GM19397 (cell line): ENCODE measurements at regions not wholly inside any gene's neighbourhood (a gene's known extent, or its start where the extent isn't known, plus 50 kb on each side); places are given as distances from the start of the nearest gene placed in this dataset.
"Not testable (repeated sequence)": the region's sequence is repeated elsewhere in the genome, so short reads cannot be mapped to it uniquely, and the experiment has no call there.

ENCODE experiments used
- ATAC-seq: cut with Tn5 transposase; IDR thresholded peaks from one replicate; pipeline ENCODE4 v1.9.1; 2021; ENCODE audit warnings: mild to moderate bottlenecking, moderate library complexity; ENCODE audit not compliant: unreplicated experiment

DNA sequence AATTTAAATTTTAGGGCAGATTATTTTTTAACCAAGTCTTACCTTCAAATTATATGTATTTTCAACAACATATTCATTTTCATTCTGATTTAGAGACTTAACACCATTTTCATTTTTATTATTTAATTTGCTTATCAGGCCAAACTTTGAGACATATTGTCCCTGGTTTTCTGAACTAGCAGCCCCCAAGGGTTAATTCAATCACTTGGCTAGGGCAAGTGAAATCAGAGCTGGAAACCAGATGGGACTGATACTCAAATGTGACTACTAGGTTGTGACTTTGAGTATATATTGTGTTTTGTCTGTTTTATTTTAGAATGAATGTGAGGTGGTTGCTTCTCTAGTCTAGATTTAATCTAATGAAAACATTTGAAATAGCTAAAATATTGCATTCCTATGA, 198.9 kb upstream of the PTGFR start:
- ATAC-seq = no peak

DNA sequence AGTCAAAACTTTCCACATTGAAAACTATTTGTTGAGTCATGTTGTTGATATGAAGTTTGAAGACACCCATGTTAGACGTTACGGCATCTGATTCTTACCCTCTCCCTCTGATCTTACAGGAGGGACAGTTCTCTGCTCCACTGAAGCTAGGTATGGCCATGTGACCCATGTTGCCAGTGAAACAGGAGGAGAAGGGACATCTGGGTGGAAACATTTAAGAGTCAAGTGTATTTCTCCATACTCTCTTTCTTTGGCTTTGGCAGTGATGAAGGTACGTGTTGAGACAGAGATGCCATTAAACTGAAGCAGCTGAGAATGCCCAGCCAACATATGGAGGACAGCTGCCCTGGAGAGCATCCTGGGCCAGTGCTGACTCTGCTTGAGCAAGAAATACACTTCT, 198.4 kb upstream of the PTGFR start:
- no peak for ATAC-seq

DNA sequence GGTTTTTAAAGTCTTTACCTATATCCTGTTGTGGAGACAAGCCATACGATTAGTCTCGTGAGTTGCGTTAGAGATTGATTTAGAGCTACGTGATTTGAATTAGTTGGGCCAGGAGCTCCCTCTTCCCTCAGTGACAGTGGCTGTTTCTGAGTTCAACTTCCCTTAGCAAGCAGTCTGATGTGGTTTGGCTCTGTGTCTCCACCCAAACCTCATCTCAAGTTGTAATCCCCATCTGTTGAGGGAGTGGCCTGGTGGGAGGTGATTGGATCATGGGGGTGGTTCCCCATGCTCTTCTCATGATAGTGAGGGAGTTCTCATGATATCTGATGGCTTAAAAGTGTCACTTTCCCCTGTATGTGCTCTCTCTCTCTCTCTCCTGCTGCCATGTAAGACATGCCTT, 192.9 kb upstream of the PTGFR start:
- no peak for ATAC-seq

DNA sequence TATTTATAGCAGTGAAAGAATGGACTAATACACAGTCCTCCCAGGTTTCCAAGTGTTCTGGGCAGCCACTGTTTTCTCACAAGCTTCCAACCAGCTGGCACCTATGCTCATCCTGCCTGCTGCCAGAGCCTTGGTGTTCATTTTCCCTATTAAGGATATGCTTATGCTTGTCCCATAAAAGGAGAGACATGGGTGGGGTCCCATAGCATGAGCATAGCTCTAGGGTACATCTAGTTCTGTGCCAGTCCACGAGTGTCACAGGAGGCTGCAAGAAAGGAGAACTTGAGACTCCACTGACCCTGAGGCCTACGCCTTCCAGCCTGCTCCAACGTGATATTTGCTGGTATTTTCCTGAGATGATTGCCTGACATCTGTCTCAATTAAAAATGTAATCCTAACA, 192.4 kb upstream of the PTGFR start:
- ATAC-seq = no peak

DNA sequence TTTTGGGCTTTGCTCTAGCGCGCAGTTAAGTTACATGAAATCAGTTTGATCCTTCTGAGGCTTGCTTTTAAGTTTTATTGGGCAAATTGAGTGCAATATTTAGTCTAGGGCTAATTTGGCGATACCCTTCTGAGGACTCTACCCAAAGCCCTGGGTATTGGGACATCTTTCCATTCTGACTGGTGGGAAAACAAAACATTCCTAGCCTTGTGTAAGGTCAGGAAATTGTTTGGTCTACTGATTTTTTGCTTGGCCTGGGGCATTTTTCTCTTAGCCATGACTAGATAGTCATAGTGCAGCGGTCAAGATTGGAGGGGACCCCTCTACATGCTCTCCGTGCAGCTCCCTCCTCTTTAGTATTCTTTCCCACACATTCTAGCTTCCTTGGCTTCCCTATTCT, 189.6 kb upstream of the PTGFR start:
- no peak for ATAC-seq

DNA sequence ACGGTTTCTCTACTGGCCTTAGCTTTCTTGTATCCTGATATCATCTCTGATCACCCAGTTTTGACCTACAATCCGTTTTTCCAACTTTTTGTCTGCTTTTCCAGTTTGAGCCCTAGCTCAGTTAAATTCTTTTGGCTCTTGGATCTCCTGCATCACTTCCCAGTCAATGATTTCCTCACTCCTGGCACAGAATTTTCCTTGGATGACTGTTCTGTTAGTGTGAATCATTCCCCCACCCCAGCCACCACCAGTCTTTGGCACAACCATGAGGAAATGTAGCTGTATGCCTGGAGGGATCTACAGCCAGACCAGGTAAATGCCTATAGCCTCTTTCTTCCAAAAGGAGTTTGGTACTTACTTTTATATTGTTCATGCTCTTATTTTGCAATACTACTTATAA, 187.2 kb upstream of the PTGFR start:
- ATAC-seq = no peak

GRCh38 chr1:78304341-78304740, 186.4 kb upstream of the PTGFR start:
- no peak for ATAC-seq

DNA sequence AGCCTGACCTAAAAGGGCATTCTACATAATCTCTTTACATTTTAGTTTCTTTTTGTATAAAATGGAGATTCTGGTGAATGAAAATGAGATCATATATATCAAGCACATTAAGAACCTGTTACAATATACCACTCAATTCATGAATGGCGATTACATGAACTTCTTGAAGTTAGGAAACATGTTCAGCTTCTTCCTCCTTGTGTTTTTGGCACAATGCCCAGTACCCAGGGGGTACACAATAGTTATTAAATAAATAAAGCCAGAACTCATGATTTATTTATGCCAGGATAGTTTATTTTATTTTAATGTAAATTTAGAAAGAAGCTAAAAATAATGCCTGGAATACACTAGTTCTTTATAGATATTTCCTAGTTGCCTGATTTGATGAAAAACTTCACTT, 186.0 kb upstream of the PTGFR start:
- no peak for ATAC-seq

DNA sequence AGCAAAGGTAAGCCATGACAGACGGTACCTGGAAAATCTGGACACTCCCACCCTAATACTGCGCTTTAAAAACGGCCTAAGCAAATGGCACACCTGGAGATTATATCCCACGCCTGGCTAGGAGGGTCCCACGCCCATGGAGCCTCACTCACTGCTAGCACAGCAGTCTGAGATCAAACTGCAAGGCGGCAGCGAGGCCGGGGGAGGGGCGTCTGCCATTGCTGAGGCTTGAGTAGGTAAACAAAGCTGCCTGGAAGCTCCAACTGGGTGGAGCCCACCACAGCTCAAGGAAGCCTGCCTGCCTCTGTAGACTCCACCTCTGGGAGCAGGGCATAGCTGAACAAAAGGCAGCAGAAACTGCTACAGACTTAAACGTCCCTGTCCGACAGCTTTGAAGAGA, 180.5 kb upstream of the PTGFR start:
- ATAC-seq = not testable (repeated sequence)

DNA sequence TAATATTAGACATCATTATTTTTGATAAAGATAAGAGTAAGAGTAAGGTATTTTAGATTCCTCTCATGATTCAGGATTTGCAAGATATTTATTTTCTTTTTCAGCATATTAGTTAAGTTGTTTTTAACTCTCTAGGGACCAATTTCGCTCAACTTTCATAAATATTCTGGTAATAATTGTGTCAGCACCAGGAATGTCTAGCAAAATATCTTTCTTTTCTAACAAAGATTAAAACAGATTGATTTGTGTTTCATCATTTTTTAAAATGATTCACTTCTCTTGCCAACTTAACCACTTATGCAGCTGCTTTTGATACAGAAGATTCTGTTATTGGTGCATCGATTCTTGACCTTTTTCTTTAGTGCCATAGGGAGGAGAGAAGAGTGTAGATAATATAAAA, 172.8 kb upstream of the PTGFR start:
- no peak for ATAC-seq

DNA sequence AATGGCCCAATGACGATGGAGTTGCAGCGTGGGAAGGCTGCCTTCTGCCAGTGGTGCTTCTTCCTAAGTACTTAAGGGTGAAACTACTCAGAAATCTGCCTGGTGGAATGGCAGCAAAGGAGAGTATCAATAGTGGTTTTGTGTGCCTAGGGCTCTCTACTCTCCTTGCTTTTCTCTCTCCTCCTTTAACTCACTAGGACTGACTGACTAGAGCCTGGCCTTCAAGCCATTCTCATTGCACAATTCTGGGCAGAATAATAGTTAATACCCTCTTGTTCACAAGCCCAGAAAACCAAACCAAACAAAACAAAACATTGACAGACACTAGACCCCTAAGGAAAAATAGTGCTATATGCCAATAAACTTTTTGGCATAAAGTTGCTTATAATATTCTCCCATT, 171.2 kb upstream of the PTGFR start:
- no peak for ATAC-seq

- ATAC-seq = no peak
These were observed 167.7 kb upstream of the PTGFR start for GRCh38 chr1:78322928-78323680.

- no peak for ATAC-seq
These were observed 165.5 kb upstream of the PTGFR start for GRCh38 chr1:78325293-78325692.

GRCh38 chr1:78329475-78329874, 161.3 kb upstream of the PTGFR start:
- no peak for ATAC-seq

DNA sequence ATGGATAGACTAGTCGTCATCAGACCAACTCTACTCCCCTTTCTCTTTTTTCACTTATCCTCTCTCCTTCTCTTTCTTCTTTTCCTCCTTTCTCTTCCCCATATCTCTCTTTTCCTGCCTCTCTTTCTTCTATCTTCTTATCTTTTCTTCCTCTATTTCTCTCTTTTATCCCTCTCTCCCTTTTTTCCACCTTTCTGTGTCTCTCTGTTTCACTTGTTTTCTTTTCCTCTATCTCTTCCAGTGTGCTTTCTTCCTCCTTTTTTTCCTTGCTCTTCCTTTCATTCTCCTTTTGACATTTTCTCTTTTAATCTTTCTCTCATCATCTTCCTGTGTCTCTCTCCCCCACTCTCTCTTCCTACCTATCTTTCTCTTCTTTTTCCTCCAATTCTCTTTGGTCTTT, 159.0 kb upstream of the PTGFR start:
- ATAC-seq = no peak

- no peak for ATAC-seq
These were observed 157.3 kb upstream of the PTGFR start for GRCh38 chr1:78333502-78333901.

GRCh38 chr1:78334114-78334513, 156.7 kb upstream of the PTGFR start:
- no peak for ATAC-seq

- ATAC-seq = no peak
These were observed 155.8 kb upstream of the PTGFR start for GRCh38 chr1:78334952-78335351.

- not testable (repeated sequence) for ATAC-seq
These were observed 154.0 kb upstream of the PTGFR start for GRCh38 chr1:78336751-78337150.

GRCh38 chr1:78339490-78339889, 151.3 kb upstream of the PTGFR start:
- no peak for ATAC-seq

DNA sequence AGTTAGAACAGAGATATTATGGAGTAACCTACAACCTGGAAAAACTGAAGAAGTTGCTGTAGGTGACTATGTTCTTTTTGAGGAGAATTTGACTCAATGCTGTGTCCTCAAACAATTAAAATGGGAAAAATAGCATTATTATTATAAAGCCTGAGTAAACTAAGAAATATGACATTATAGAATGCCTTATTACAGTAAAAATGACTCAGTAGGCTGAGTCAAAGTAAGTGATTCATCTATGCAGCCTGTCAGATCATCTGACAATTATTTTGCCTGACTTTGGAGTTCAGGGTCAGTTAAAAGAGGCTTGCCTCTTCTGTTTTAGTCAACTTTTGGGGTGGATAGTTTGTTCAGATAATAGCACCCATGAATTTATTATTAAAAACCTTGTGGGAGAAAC, 150.8 kb upstream of the PTGFR start:
- no peak for ATAC-seq

DNA sequence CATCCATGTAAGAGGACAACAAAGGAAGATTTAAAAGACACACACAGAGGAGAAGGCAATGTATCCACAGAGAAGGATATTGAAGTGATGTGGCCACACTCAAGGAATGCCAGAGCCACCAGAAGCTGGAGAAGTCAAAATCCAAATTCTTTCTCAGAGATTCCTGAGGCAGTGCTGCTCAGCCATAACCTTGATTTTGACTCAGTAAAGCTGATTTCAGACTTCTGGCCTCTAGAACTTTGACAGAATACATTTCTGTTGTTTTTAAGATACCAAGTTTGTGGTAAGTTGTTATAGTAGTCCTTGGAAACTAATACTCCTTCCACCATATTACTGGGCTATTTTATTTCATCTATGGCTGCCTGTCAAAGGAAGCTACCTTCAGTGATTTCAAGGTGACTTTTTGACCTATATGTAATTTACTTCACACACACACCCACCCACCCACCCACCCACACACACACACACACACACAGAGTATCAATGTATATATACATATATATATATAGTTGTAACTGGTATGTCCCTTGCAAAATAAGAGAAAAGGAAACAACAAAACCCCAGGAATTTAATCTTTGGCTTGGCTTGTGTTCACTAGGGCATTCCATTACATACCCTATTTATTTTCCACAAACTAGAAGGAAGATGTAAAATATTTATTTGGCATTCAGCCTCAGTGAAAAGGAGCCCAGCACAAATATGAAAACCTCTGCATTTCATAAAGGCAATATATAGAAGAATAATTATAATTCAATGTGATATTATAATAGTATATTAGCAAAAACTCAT, 142.1 kb upstream of the PTGFR start:
- ATAC-seq = no peak
